Hematopoietic multipotent progenitor cell treated with erythropoietin and hydrocortisone succinate and interleukin-3 and kit ligand, for 8 days (in vitro differentiated cells): ENCODE measurements at regions not wholly inside any gene's neighbourhood (a gene's known extent, or its start where the extent isn't known, plus 50 kb on each side); places are given as distances from the start of the nearest gene placed in this dataset.

Source experiments
- DNase-seq: peaks from one replicate; pipeline ENCODE4 v3.0.0-alpha.2; 2015

DNA sequence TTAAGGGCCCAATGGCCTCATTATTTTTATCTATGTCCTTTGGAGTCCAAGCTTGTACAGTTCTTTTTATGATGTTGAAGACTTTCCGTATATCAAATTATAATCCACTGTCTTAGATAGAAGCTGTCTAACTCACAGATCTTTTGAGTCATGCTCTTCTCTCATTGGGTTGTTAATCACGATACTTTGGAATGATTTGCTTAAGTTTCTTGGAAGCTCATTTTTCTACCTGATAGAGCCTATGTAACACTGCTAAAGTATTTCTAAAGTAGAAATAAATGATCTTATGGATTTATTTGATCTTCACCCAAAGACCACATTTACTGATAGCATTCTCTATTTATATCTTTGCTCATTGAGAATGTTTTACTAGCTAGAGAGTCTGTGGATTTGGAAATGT lies 1554.1 kb downstream of the PLA2G4A start:
- no peak for DNase-seq

DNA sequence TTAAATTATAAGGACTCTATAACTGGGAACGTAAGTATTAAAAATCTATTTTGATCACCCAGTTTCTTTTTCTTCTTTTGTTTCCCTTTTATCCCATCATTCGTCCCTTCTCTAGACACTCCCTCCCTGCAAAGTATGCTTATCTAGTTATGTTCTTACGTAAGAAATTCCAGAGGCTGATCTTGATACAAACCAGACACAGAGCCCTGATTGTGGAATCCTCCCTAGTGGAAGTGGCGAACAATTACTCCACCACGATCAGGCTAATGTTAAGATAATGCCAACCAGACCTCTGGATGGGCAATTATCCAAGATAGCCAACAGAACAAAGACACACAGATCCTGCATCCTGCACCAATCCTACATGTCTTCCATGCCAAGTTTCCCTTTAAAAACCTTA lies 1557.4 kb downstream of the PLA2G4A start:
- DNase-seq = no peak

DNA sequence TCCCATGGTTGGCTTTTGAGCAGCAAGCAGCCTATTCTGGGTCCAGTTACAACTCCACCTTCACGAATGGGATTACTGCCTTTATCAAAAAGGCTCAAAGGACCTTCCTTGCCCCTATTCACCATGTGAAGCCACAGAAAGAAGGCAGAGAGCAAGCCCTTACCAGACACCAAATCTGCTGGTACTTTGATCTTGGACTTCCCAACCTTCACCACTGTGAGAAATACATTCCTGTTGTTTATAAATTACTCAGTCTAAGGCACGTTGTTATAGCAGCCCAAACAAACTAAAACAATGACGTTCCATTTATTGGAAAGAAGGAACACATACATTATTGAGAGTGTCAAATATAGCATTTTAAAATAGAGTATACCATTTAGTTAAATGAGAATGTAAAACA lies 1557.9 kb downstream of the PLA2G4A start:
- DNase-seq = no peak

DNA sequence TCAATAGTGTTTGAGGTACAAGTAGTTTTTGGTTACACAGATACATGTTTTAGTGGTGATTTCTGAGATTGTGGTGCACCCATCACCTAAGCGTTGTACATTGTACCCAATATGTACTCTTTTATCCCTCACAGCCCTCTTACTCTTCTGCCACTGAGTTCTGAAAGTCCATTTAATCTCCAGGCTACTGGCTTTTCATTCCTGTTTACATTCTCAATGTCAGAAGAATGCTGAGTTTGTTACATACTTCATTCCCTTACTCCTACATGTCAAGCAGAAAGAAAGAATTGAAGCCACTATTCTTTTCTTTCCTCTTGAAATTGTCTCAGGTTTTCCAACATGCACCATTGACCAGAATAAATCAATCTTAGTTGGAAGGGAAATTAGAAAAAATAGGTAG lies 1565.9 kb downstream of the PLA2G4A start:
- no peak for DNase-seq

DNA sequence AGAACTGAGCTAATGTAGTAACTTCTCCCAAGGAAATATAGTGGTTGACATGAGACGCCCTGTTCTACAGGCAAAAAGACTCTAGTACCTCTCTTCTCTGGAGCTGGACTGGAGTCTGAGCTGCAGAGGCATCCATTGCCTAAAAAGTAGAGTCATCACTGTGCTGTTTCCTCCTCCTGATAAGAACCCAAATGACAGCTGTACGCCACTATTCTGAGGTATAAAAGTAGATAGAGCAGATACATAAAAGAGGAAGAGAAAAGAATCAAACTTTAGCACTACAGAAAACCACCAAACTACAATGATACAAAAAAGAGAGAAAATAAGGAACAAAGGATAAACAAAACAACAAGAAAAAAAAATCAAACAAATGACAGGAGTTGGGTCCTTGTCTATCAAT lies 1568.8 kb downstream of the PLA2G4A start:
- DNase-seq = no peak

DNA sequence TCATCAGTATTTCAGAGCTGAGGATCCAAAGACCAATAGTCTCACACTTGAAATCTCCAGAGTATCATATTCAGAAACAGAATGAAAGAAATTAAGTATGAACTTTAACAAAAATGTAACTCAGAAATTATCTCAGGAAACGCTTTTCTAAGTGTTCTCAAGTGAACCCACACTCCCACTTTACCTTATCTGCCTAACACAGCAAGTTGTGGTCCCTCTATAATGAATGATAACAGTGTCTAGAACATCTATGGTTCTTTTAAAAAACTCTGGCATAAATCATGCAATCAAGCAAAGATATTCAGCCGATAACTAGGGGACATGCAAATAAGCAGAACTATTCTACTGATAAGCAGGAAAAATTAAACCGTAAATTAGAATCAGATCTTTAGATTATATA lies 1574.2 kb downstream of the PLA2G4A start:
- peak; percentile 71 for DNase-seq

DNA sequence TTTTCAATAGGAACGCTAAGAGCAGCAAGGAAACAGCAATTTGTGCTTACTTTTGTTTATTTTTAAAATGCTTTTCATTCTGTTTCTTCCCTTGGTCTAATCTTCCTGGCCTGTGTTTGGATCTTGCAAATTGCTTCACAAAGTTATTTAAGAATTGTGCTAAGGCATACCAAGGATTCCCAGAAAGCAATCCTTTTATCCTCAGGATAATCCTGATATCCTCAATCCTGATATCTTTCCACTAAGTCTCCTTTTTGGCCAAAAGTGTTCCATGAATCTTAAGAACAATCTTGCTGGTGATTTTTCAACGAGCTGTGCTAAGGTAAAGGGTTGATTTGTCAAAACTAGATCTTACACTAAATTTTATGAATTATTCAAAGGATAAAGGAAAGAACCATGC lies 1577.9 kb downstream of the PLA2G4A start:
- DNase-seq = no peak

DNA sequence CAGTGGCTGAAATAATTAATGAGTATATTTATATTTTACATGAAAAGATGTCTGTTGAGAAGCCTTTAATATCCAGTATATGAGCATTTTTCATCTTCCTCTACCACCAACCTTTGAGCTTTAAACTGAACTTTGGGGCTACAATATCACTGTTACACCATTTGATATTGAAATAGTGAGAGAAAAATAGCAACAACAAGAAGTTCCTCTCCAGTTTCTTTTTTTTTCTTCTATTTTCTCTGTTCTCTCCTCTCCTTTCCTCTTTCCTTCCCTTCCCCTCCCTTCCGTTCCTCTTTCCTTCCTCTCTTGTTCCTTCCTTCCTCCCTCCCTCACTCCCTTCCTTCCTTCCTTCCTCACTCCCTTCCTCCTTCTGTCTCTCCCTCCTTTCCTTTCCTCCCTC lies 1591.4 kb downstream of the PLA2G4A start:
- DNase-seq = no peak

DNA sequence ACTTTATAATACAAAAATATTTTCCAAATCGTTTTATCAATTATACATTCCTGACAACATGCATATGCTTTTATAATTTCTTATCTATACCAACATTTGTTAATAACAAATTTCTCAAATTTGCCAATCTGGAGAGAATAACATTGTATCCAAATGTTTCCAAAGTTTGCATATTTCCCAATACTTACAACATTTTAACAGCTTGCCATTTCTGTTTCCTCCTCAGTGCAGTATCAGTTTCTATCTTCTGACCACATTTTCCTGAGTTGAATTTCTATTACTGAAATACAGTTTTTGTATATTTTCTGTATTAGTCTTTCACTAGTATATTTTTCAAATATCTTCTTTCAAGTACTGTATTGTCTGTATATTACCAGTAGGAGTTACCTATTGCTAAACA lies 1594.3 kb downstream of the PLA2G4A start:
- no peak for DNase-seq

DNA sequence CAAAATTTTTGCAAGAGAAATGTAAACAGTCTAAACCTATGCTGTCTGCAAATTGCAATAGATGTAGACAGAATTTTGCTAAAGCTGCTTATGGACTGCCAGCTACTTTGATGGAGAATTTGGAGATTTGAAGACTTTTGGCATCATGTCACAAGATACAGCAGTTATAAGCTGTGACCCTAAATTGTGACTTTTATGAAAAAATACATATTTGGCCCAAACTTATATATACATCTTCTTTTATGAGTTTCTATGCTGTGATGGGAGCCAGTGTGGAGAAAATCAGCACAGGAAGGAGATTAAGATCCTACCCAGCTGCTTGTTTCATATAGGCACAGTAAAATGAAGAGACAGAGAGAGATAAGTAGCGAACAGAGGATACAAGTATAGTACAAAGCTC lies 1595.4 kb downstream of the PLA2G4A start:
- DNase-seq = no peak

DNA sequence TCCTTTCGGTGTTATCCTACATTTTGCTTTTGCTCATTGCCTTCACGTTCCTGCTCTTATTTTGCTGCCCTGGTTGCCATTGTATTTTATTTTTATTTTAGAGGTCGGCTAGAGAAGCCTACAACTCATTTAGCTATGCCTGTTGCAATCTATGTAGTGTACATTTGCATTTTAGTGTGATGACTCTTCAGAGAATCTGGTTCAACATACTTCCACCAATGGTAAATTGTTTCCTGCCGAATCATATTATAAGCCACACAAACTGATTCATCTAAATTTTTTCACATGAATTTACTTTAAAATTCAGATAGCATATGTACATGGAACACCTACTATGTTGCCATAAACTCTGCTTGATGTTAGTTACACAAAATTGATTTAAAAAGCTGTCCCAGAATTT lies 1596.9 kb downstream of the PLA2G4A start:
- no peak for DNase-seq

DNA sequence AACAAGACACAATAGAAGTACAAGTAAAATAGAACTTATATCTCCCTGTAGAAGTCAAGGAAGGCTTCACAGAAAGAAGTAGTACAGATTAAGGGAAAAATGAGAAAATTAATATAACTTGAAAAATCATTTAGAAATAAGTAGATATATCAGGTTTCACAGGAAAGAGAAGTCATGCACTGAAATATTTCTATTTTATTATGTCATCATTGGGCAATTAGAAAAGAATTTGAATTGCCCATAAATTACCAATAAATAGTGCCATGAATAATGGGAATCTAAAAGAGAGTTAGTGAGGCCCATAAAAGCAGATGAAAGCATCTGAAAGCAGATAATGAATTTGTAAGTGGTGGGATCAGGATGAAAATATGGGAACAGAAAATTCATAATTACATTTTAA lies 1597.8 kb downstream of the PLA2G4A start:
- no peak for DNase-seq

DNA sequence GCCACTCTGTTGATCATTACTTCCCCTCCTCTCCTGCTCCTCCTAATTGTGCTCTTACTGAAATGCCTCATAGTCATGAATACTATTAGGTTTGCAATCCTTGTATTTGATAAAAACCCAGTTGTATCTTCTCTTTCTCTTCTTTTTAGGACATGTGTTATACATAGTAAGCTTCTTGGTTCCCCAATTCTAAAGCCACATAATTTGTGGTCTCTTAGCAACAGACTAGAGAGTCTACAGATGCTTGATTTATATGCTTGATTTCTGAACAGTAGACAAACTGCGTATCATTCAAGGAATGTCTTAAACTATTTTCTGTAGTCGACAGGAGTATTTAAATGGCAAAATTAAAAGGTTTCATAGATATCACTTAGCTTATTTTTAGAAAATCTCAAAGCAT lies 1598.9 kb downstream of the PLA2G4A start:
- DNase-seq = no peak

DNA sequence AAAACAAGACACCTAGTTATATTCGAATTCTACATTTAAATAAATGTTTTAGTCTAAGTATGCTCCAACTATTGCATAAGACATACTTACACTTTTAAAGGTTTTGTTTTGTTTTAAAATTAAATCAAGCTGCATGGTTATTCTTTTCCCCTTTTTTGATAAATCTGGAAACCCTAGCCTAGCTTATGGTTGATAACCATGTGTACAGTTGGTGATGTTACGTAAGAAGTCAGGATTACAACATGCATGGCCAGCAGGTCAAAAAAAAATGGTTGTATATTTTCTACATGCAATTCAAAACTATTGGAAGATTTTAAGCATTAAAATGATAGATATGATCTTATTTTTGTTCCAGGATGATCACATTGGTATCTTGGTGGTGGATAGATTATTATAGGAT lies 1600.6 kb downstream of the PLA2G4A start:
- no peak for DNase-seq

DNA sequence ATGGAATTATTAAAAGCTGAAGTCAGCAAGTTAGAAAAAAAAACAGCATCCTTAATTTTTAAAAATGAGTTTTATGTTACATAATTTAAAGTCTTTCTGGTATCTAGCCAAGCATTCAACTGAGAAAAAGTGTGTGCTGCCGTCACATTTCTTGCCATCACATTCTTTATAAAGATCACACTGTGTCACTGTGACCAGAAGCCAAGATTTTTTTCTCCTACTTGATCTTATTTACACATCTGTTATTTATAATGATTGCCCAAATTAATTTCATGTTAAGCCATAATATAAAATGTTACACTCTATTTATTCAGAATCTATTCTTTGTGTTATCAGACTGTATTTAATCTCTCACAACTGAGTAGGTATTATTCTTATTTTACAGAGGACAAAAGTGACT lies 1603.7 kb downstream of the PLA2G4A start:
- no peak for DNase-seq

DNA sequence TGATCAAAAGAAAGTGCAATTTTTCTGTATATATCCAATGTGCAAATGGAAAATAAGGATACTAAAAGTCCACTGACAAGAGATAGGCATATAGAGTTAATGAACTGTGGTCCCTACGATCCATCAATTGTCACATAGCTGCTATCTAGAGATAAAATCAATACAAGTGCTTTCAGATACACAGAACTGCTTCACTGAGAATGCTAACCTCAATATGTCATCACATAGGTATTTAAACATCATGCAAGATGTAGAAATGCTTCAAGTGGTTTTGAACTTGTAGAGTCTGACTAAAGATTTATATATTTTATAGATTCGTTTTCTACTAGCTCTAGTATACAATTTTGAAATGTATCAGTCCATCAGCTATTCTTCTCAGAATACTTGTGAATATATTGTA lies 1604.7 kb downstream of the PLA2G4A start:
- DNase-seq = no peak

DNA sequence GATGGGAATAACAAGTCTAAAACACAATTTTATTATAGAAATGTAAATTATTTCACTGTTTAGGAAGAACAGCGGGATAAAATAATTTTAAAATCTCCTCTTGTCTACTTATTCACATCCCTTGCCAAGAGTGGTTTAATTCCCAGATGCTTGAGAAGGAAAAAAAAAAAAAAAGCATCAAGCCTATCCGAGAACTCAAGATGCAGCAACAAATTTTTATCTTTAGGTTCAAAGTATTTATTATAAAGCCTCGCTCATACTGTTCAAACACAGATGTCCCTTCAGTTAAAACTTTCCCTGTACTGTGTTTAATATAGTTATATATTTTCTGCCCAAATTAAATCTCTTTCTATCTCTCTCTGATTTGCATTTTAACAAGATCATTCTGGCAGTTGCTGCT lies 1615.8 kb downstream of the PLA2G4A start:
- DNase-seq = no peak

DNA sequence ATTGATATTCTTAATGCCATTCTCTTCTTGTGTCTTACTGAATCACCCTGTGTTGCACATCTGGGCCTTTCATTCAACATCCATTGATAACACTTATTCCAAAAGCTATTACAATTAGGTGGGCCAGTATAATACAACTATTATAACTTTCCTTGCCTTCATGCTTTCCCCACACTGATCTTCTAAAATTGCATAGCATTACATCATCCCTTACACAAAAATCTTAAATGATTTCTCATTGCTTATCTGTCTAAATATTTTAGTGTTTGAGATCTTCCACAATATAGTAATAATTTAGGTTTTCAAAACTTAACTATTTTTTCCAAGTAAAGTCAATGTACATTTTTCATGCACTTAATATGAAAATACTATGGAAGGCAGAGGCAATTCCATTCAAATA lies 1634.1 kb downstream of the PLA2G4A start:
- DNase-seq = no peak

DNA sequence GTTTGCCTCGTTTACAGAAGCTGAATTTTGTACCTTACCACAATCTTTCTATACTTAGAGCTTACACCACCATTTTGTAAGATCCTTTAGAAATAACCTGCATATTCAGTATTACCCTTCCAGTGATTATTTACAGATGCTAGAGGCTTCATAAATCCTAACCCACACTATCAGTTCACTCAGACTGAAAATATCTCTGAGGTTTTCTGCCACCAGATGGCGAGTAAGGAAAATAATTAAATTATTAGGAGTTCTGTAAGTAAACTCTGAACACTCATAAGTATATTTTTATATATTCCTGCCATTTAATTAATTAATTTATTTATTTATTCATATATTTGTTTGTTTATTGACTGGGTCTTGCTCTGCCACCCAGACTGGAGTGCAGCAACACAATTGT lies 1635.2 kb downstream of the PLA2G4A start:
- DNase-seq = no peak

DNA sequence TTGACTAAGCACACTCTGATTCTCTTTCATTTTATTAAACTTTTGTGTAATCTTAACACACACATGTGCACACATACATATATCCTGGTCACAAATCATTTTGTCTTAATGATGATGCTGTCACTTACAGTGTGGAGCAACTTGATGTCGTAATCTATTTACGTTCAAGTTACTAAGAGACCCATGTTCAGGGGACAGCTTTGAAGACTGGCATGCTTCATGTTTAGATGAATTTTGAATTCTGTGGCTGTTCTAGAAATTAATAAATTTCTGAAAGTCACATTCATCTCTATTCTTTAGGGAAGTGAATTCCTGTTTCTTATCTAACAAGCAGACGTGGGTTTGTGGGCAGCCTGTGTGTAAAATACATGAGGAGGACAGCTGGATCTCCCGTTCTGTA lies 1637.8 kb downstream of the PLA2G4A start:
- no peak for DNase-seq

DNA sequence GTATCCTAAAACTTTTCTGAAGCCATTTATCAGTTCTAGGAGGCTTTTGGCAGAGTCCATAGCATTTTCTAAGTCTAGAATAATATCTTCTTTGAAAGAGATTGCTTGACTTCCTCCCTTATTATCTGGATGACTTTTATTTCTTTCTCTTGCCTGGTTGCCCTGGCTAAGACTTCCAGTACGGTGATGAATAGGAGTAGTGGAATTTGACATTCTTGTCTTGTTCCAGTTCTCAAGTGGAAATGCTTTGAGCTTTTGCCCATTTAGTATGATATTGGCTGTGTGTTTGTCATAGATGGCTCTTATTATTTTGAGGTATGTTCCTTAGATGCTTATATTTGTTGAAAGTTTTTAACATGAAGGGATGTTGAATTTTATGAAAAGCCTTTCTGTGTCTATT lies 1647.9 kb downstream of the PLA2G4A start:
- no peak for DNase-seq

DNA sequence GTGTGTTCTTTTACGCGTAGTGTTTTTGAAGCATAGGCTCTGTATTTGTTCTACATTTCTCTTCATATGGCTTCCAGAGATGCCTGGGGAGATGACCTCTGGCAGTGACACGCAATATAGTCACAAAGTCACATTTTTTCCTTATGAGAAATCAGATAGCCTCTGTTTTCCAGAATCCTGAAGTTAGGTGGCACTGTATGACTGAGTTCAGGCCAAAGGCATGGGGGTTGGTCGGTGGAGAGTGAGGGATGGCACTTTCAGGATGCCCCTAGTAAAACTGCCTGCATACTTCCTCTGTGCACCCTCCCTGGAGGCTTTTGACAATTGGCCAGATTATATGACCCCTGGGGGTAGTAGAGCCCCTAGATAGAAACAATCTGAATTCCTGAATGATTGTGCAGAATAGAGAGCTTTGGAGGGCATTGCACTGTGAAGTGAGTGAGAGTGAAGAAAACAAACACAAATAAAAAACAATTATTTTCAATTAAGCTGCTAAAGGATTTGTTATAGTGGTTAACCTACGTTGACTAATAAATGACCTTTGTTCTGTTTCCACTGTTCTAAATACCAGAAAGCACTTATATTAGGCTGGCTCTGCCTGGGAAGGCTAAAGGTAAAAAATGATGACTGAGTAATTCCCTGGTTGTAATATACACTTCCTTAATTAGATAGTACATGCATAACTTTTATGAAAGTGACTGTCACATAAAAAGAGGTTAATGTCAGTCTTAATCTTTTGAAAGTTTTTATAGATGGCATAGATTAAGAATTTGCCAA lies 1660.8 kb downstream of the PLA2G4A start:
- DNase-seq = no peak

DNA sequence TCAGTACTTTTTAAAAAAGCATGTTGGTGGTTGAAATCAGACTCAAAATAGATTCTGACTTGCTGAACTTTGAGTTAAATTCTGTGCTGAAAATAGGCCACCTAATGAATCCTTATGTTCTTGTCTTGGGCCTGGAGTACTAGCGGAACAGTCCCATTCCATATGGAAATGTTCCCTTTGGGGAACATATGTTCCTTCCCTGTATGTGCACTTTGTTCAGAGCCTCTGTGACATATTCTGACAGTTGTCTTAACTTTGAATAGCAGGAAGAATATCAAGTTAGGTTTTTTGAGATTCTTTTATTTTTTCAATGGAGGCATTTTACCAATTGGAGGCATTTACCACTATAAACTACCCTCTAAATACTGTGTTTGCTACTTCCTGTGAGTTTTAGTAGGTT lies 1667.8 kb downstream of the PLA2G4A start:
- no peak for DNase-seq

DNA sequence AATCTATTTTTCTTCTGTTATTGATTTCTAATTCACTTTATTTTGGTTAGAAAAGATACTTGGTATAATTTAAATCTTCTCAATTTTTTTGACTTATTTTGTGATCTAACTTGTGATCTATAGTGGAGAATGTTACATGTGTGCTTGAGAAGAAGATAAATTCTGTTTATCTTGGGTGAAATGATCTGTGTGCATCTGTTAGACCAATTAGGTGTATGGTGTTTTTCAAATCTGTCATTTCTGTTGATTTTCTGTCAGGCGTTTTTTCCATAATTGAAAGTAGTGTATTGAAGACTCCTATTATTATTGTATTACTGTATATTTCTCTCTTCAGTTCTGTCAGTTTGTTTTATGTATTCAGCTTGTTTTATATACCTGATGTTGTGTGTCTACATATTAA lies 1668.3 kb downstream of the PLA2G4A start:
- DNase-seq = no peak

DNA sequence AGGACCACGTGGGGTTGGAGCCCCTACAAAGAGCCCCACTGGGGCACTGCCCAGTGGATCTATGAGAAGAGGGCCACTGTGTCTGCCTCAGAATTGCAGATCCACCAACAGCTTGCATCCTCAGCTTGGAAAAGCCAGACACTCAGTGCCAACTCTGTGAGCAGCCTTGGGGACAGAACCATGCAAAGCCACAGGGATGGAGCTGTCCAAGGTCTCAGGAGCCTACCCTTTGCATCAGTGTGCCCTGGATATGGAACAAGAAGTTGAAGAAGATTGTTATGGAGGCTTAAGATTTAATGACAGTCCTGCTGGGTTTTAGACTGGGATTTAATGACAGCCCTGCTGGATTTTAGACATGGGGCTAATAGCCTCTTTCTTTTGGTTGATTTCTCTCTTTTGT lies 1670.9 kb downstream of the PLA2G4A start:
- no peak for DNase-seq

DNA sequence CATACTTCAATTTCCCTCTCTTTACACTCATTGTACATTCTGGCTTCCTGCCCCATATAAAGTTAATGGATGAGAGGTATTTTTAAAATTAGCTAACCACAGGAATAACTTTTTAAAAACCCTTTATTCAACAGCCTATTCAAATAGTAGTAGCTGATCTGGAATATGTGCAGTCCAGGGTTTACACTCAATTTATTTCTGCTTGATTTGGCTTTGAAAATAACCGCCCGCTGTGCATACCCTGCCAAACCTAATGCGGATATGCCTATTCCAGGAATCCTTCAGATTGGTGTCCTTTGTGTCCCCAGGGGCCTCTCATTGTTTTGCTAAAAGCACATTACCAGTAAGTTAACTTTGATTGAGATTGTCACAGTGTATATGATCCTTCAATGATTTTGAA lies 1686.2 kb downstream of the PLA2G4A start:
- DNase-seq = no peak
